ENCODE measurements at regions not wholly inside any gene's neighbourhood (a gene's known extent, or its start where the extent isn't known, plus 50 kb on each side); places are given as distances from the start of the nearest gene placed in this dataset.
"Not testable (repeated sequence)": the region's sequence is repeated elsewhere in the genome, so short reads cannot be mapped to it uniquely, and the experiment has no call there.

DNA sequence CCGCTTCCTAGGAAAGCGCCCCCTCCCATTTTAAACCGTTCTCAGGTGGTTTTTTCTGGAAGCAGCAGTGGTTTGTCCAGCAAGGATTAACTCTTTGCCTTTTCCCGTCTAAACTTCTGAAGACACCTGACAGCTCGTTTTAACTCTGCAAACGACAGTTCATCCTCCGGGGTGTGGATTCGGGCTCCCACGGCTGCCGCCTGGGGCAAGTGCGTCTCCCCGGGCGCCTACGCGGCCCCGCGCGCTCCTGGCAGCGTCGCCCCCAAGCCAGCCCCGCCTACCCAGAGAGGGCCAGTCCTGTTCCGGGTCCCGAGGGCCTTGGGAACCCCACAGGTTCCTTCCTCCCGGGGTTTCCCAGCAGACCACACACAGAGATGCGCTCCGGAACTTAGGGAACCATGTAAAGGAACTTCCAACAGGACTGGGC, 54.4 kb downstream of the PRR18 start:
- DNase-seq = peak; percentile 90

DNA sequence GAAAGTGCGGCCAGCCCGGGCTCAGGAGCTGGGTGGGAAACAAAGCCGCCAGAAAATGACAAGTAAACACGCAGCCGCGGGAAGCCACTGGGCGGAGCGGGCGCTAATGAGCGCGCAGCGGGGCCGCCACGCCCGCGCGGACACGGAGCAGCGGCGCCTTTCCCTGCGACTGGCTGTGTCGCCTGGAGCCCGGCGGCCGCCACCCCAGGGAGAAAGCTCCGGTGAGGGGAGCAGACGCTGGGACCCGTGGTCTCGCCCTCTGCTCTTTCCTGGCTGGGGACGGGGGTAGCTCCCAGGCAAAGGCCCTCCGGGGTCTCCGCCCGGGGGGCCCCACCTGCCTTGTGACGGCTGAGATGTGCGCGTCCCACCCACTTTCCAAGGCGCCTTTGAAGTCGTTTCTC, 54.9 kb downstream of the PRR18 start:
- peak; percentile 71 for DNase-seq

DNA sequence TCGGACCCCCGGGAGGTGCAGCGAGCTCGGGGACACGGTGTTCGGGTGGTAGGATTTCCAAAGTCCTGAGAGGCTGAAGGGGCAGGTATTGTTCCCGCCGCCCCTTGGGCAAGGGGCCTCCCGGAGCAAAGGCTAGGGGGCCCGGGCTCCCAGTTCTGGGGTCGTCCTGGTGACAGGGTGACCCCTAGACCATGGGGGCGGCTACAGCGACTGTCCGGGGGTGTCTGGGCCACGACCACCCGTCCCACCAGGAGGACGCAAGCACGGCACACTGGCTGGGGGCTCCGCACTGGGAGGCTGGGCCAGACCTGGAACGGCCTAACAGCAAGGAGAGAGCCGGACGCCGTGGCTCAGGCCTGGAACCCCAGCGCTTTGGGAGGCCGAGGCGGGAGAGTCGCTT, 55.6 kb downstream of the PRR18 start:
- DNase-seq = no peak

DNA sequence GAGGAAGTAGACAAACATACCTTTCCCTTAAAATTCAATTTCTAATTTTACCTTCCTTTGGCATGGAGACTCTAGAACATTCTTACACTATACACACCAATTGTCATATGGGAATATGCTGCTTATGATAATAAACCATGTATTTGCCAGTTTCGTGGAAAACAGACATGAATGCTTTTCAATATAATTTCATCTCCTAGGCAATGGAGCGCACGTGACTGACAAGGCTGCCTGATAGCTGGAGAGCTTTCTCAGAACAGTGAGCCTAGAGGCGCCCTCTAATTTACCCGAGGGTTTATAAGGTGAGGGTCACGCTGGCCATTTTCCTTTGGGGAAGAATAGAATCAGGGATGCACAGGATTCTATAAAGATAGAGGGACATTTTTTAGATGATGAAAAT, 56.5 kb downstream of the PRR18 start:
- no peak for DNase-seq

DNA sequence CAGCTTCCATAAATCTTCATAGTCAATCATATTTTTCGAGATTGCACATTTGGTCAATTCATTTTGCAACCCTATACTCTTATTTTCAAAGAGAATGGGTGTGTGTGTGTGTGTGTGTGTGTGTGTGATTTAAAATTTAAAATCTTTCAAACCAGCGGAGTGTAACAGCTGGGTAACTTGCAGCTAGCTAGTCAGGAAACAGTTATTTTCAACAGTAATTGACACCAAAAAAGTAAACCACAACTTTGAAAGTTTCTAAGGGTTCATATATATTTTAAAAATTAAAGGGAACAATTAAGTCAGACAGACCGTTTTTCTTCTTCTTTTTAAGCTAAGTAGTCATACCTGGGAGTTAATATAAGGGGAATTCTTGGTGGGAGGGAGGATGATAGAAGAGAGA, 57.0 kb downstream of the PRR18 start:
- no peak for DNase-seq

DNA sequence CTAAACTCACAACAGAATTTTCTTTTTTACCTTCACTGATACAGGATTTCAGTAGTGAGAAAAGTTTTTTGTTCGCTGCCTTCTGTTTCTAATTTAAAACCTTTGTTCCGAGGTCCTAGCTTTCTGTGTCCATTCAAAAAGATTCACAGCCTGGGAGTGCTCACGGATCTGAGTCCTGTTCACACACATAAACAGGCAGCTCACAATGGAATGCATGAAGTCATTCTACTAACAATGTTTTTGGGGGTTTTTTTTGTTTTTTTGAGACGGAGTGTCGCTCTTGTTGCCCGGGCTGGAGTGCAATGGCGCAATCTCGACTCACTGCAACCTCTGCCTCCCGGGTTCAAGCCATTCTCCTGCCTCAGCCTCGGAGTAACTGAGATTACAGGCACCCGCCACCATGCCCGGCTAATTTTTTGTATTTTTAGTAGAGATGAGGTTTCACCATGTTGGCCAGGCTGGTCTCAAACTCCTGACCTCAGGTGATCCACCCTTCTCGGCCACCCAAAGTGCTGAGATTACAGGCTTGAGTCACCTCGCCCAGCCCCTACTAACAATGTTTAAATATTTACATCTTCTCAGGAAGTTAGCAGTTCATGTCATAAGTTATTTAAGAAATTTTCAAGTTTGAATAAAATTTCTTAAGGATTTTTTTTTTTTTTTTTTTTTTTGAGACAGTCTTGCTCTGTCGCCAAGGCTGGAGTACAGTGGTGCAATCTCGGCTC, 59.0 kb downstream of the PRR18 start:
- DNase-seq = not testable (repeated sequence)

DNA sequence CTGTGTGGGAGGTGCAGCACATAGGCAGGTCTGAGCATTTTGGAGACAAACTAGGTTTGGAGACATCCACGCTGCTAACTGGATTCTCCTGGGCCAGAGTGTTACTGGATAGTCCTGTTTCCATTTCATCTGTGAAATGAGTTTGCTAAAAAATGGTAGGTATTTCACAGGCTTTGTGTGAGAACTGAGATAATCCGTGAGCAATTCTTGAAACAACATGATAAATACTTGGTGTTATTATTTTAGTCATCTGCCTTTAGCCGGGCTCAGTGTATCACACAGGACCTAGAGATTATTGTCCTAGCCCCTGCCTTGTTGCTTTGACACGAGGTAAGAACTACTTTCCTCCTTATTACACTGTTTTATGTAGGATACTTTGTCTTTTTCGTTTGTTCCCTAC, 63.0 kb downstream of the PRR18 start:
- no peak for DNase-seq

DNA sequence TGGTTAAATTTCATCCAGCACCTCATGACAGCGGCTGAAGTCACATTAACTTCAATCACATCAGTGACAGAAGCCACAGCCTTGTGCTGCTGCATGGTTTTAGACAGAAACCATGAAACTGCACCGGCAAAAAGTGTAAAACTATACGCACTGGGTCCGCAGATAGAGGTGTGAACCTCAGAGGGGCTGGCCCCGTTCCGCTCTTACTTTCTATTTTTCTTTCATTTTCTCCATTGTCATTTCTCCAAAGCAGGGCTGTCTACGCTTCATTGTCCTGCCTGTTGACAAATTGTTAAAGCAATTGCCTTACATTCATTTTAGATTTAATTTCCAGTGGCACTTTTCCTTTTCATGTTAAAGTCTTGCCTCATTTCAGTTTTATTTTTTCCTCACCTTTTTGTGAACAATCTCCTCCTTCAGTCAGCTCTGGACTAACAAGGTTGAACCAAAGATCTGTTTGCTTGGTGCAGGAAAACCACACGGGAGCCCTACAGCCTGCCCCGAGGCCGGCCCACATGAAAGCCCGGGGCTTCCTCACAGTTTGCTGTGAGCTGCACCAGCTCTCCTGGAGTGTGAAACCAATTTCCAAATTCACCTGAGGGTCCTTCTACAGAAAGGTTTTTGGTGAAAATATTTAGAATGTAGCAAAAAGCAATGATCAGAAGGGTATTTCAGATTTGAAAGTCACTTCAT, 63.7 kb downstream of the PRR18 start:
- DNase-seq = no peak

DNA sequence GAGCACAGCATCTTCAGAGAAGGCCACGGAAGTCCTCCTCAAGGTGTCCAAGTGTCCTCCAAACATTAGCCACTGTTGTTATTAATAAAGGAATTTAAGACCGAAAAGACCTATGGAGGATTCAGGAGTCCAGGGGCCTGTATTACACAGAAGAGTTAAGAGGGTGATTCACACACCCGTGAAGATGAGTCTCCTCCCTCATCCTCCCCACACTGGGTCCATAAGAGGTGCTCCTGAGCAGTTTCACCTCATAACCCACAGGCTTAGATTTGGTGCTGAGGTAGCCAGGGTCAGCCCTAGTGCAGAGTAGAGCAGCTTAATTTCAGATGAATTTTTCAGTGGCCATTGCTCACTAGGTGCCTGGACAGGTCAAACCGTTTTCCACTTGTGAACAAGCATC, 65.3 kb downstream of the PRR18 start:
- DNase-seq = no peak

DNA sequence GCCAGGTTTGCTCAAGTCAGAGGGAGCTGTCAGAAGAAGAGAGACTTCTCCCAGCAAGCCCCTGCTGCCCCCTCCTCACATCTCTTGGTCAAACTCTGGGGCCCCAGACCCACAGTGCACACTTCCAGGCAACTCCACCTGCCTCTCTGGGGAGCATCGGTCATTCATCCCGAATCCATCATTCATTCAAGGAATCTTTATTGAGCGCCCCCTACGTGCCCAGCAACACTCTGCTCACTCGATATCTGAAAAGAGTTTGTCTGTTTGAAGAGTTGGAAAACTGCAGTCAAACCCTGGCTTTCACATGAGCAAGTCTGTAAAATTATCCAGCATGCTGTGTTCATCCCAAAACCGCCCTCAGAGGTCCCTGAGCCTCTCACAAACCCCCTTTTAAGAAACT, 66.2 kb downstream of the PRR18 start:
- no peak for DNase-seq

DNA sequence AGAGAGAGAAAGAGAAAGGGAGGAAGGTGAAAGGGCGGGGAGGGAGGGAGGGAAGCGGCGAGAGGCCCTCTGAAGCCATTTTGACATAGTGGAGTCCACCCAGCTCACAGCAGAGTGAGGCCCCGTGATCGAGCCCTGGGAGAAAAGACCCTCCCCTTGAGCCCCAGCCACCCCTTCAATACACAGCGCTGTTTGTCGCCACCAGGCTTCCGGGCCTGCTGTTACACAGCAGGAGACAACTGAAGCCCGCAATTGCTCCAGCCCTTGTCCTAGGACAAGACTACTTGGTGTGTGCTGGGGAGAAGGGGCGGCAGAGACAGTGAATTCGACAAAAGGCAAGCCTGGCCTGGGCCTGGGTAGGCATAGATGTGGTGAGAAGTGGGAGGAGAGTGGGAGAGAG, 67.3 kb downstream of the PRR18 start:
- DNase-seq = no peak

DNA sequence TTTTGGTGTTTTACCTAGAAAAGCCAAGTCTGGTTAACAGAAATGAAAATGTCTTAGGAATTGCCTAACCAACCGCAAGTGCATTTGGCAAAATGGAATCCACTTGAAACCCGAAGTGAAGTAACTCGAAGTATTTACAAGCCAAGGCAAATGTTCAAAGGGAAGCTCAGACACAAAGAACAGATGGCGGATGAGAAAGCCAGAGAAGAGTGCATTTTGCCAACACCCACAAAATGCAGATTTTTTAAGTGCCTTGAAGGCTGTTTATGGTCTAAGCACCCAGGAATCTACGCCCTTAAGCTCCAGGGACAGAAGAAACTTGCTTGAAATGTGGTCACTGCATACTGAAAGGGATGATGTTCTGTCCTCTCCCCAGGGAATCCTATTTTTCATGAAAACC, 70.0 kb upstream of the TBXT start:
- DNase-seq = no peak

DNA sequence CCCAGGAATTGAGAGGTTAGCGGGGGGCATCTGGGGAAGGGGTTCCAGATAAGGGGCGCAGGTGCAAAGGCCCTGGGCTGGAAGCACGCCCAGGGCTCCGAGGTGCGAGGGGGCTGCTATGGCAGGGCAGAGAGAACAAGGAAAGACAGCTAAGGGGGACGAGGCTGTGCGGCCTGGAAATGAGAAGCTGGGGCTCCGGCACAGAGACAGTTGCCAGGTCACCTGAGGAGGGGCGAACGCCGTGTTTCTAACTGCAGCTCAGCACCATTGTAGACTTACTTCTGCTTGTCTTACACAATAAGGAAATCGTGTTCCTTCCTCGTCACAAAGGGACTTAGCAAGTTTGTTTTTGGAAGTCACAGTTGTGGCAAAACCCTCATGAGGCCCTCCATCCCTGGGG, 68.9 kb upstream of the TBXT start:
- peak; percentile 57 for DNase-seq

DNA sequence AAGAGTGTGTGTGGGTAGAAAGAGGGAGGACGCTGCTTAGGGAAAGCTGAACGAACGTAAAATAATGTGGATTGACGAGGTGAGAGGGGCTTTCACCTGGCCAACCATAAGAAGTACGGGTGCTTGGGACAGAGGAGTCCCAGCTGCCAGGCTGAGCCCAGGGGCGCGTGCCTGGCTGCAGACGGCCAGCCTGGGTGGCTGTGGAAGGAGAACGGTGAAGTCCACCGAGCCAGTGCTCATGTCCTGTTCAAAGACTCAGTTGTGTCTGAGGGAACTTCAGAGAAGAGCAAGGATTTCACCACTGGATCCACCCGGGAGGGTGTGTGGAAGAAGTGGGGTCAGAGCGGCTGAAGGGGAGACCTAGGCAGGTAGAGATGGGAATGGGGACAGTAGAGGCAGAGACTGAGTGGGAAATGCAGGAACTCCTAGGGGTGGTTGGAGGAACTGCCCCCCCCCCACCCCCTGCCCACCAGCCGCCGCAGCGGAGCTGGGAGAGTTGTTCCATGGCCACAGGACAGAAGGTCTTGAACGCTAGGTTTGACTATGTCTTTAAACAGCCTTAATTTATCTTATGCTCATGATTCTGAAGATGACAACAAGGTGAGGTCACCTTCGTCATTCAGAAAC, 68.1 kb upstream of the TBXT start:
- DNase-seq = no peak

DNA sequence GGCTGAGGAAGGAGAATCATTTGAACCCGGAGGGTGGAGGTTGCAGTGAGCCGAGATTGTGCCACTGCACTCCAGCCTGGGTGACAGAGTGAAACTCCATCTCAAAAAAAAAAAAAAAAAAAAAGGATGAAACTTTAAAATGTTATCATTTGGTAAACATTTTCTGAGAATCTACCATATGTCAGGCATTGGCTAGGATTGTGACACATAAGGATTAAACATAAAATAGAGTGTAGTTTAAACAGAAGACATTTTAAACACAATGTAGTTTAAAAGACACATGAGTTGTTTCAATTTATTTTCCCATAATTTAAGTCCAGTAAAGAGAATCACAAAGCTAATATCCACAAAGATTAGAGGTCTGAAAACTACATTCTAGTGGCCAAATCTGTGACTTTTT, 63.5 kb upstream of the TBXT start:
- DNase-seq = not testable (repeated sequence)

DNA sequence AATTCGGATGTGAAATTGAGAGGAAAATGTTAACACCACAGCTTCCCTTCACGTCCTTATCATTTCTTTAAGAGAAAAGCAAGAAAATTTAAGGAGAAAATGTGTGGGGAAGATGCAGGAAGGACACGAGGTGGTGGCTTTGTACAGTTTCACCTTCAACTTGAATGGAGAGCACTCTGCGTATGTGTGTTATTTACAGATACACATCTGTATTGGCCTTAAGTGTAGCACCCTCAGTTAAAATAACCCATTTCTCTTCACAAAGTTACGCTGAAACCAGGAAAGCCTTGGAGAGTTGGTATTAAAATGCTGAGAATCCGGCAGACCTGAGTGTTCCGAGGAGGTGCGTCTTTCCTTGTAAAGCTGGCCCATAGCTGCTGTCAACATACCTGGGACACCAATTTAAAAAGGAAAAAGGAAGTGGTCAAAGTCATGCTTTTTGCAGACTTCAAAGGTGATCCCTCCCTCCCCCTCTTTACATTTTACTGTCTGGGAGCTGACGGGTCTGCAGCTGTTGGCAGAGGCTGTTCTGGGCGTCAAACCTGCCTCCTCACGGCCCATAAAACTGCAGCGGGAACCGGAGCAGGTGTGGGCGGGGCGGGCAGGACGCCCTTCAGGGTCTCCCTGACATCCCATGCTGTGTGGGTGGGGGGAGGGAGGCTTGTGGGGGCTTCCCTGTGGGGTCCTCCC, 61.3 kb upstream of the TBXT start:
- no peak for DNase-seq

DNA sequence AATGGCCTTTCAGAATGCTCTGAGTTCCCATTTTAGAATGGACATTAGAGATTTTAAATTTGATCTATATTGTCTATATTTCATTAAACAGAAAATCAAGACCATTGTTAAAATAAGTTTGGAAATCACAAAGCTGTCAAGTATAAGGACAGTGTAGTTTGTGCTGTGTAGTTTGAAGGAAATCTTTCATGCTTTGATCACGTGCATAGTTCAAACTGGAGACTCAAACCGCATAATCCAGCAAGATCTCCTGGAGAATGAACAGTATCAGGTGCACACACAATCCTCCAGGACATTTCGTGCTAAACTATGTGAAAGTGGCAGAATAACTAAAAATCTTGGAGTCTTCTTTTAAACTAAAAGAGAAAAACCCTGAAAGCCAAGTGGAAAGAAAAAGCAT, 60.8 kb upstream of the TBXT start:
- no peak for DNase-seq

DNA sequence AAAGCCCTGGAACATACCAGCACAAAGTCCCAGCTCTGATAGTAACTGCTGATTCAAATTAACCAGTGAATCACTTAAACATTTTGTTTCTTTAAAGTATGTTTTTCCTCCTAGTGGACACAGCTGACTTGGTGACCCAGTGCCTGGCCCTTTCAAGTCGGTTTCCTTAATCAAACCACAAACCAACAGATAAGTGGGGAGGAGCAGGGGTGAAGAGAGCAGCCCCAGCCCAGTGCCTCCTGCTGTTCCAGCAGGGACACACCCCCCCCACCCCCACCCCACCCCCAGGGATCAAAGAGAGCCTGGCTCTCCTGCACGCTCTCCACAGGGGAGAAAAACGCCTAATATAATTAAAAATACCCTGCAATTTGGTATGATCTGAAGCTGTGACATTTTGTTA, 55.4 kb upstream of the TBXT start:
- DNase-seq = no peak

DNA sequence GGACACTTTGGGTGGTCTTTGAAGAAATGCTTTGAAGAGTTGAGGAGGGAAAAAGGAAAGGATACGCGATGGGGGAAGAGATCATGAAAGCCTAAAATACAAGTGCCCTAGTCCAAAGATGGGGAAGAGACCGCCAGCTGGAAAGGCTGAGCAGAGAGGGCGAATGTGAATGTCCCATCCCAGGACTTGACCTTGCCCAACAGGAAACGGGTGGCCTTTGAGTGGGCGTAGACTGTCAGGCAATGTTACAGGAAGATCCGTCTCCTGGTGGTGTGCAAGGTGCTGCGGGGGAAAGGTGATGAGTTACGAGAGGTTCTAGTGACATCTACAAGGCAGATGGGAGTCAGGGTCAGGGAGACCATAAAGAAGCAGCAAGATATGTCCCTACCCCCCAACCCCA, 55.0 kb upstream of the TBXT start:
- DNase-seq = no peak

DNA sequence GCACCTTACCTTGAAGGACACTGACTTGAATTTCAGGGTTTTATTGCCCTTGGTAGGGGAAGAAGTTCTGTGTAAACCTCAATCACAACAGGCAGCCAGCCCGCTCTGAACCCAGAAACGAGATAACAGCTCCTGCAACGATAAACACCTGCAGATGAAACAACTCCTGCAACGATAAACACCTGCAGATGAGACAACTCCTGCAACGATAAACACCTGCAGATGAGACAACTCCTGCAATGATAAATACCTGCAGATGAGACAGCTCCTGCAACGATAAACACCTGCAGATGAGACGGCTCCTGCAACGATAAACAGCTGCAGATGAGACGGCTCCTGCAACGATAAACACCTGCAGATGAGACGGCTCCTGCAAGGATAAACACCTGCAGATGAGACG, 54.0 kb upstream of the TBXT start:
- DNase-seq = no peak

DNA sequence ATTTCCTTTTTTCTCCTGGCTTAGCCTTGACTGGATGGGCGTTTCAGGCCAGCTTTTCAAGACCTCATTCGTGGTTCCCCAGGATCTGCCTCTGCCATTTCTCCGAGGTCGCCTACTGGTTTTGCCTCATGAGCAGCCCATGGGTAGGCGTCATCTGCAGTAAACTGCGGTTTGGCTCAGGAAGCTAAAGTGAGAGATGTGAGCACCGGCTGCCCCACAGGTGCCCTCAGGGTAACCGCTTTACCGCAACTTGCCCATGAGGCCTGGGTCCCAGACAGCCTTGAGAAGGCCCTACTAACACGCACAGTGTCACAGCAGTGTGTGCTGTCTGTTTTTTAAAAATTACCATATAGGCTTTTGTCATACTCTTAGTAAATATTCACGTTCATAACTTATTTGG, 53.4 kb upstream of the TBXT start:
- no peak for DNase-seq
